GM12892 (cell line): ENCODE measurements at regions not wholly inside any gene's neighbourhood (a gene's known extent, or its start where the extent isn't known, plus 50 kb on each side); places are given as distances from the start of the nearest gene placed in this dataset.

ENCODE experiments used
- DNase-seq: peaks from one replicate; pipeline ENCODE4 v3.0.0; 2011; ENCODE audit not compliant: insufficient read length
- FAIRE-seq: peaks from 2 replicates; lab custom pipeline; 2011; peaks lifted over from hg19 to GRCh38; lab: Jason Lieb, UNC
- POLR2A ChIP-seq: IDR thresholded peaks from 2 replicates; pipeline ENCODE4 v1.6.1; 2011; ENCODE audit warnings: low read depth, low read length, control low read depth
- POLR2AphosphoS5 ChIP-seq: IDR thresholded peaks from 2 replicates; pipeline ENCODE4 v1.6.1; 2011; ENCODE audit warnings: low read depth, low read length, control low read depth
- TAF1 ChIP-seq: IDR thresholded peaks from 2 replicates; pipeline ENCODE4 v1.6.1; 2011; ENCODE audit warnings: low read depth, mild to moderate bottlenecking, control low read depth, low read length, borderline replicate concordance

GRCh38 chr3:29088579-29088978, 192.3 kb upstream of the RBMS3 start:
- FAIRE-seq (no peak), DNase-seq (no peak)
- TF ChIP-seq POLR2A (no peak), TAF1 (no peak), POLR2AphosphoS5 (no peak)

GRCh38 chr3:29090912-29091597, 189.8 kb upstream of the RBMS3 start:
- FAIRE-seq (no peak), DNase-seq (no peak)

GRCh38 chr3:29091599-29092189, 189.2 kb upstream of the RBMS3 start:
- TF ChIP-seq TAF1 (no peak), POLR2AphosphoS5 (no peak), POLR2A (no peak)
- DNase-seq = no peak
- FAIRE-seq = no peak

More at GRCh38 chr3:29090912-29091597, 189.8 kb upstream of the RBMS3 start:
- TF ChIP-seq TAF1 (no peak), POLR2AphosphoS5 (no peak), POLR2A (no peak)

GRCh38 chr3:29092348-29092747, 188.5 kb upstream of the RBMS3 start:
- no peak for TF ChIP-seq POLR2AphosphoS5
- no peak for TF ChIP-seq TAF1
- TF ChIP-seq POLR2A = no peak
- DNase-seq (no peak), FAIRE-seq (no peak)

GRCh38 chr3:29099296-29099695, 181.6 kb upstream of the RBMS3 start:
- FAIRE-seq (no peak), DNase-seq (no peak)
- TF ChIP-seq POLR2A (no peak), POLR2AphosphoS5 (no peak), TAF1 (no peak)

GRCh38 chr3:29099775-29100174, 181.1 kb upstream of the RBMS3 start:
- FAIRE-seq = no peak
- TF ChIP-seq TAF1 = no peak
- no peak for TF ChIP-seq POLR2AphosphoS5
- no peak for TF ChIP-seq POLR2A

GRCh38 chr3:29100292-29100691, 180.6 kb upstream of the RBMS3 start:
- DNase-seq (no peak), FAIRE-seq (no peak)
- TF ChIP-seq POLR2A (no peak), TAF1 (no peak), POLR2AphosphoS5 (no peak)

More at GRCh38 chr3:29099775-29100174, 181.1 kb upstream of the RBMS3 start:
- no peak for DNase-seq

GRCh38 chr3:29128001-29128400, 152.9 kb upstream of the RBMS3 start:
- DNase-seq = no peak
- no peak for FAIRE-seq

GRCh38 chr3:29137601-29138000, 143.3 kb upstream of the RBMS3 start:
- FAIRE-seq (no peak), DNase-seq (no peak)
- TF ChIP-seq TAF1 = no peak
- no peak for TF ChIP-seq POLR2AphosphoS5
- no peak for TF ChIP-seq POLR2A

More at GRCh38 chr3:29128001-29128400, 152.9 kb upstream of the RBMS3 start:
- no peak for TF ChIP-seq POLR2A
- no peak for TF ChIP-seq TAF1
- no peak for TF ChIP-seq POLR2AphosphoS5

- DNase-seq (no peak), FAIRE-seq (no peak)
- TF ChIP-seq POLR2AphosphoS5 = no peak
These were observed 142.7 kb upstream of the RBMS3 start for GRCh38 chr3:29138171-29138570.

GRCh38 chr3:29140666-29141065, 140.2 kb upstream of the RBMS3 start:
- DNase-seq (no peak), FAIRE-seq (no peak)
- no peak for TF ChIP-seq TAF1
- no peak for TF ChIP-seq POLR2A
- TF ChIP-seq POLR2AphosphoS5 = no peak

GRCh38 chr3:29141197-29141917, 139.5 kb upstream of the RBMS3 start:
- DNase-seq = no peak
- no peak for FAIRE-seq
- TF ChIP-seq POLR2AphosphoS5 = no peak
- no peak for TF ChIP-seq TAF1
- TF ChIP-seq POLR2A = no peak
